ENCODE measurements at regions not wholly inside any gene's neighbourhood (a gene's known extent, or its start where the extent isn't known, plus 50 kb on each side); places are given as distances from the start of the nearest gene placed in this dataset.
"Not testable (repeated sequence)": the region's sequence is repeated elsewhere in the genome, so short reads cannot be mapped to it uniquely, and the experiment has no call there.

DNA sequence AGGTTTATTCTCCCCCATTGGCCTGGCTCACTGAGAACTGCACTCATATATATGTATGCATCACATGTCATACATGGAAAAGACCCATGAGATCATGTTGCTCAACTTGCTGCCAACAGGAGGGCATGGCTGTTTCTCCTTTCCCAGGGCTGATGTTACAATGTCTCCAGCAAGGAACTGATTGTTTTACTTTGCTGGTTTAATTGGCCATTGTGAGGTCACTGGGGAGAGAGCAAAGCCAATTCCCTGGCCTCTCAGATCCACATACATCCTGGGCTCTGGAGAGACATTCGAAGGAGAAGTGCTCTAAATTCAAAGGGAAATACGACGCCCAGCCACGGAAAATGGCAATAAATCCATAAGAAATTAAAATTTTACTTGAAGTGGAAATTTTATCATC lies 287.8 kb downstream of the WDR11 start:
- in situ Hi-C loops (cut with MboI; ENCODE audit: low pct_unique_long_range_greater_than_20kb, low sequenced_read_pairs, unreplicated experiment): no loop called here
- no peak for DNase-seq (ENCODE audit: low spot score)
- TF ChIP-seq, protein P1, sequence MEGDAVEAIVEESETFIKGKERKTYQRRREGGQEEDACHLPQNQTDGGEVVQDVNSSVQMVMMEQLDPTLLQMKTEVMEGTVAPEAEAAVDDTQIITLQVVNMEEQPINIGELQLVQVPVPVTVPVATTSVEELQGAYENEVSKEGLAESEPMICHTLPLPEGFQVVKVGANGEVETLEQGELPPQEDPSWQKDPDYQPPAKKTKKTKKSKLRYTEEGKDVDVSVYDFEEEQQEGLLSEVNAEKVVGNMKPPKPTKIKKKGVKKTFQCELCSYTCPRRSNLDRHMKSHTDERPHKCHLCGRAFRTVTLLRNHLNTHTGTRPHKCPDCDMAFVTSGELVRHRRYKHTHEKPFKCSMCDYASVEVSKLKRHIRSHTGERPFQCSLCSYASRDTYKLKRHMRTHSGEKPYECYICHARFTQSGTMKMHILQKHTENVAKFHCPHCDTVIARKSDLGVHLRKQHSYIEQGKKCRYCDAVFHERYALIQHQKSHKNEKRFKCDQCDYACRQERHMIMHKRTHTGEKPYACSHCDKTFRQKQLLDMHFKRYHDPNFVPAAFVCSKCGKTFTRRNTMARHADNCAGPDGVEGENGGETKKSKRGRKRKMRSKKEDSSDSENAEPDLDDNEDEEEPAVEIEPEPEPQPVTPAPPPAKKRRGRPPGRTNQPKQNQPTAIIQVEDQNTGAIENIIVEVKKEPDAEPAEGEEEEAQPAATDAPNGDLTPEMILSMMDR (IDR thresholded peaks at IDR 0.05; ENCODE audit: extremely low read depth, insufficient read depth, missing control alignments): no peak

DNA sequence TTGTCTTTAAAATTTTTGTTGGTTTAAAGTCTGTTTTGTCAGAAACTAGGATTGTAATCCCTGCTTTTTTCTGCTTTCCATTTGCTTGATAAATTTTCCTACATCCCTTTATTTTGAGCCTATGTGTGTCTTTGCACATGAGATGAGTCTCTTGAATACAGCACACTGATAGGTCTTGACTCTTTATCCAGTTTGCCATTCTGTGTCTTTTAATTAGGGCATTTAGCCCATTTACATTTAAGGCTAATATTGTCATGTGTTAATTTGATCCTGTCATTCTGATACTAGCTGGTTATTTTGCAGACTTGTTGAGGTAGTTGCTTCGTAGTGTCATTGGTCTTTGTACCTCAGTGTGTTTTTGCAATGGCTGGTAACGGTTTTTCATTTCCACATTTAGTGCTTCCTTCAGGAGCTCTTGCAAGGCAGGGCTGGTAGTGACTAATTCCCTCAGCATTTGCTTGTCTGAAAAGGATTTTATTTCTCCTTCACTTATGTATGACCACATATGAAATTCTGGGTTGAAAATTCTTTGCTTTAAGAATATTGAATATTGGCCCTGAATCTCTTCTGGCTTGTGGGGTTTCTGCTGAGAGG lies 294.7 kb downstream of the WDR11 start:
- DNase-seq (ENCODE audit: low spot score); in situ Hi-C loops (cut with MboI; ENCODE audit: low pct_unique_long_range_greater_than_20kb, low sequenced_read_pairs, unreplicated experiment): not testable (repeated sequence)

DNA sequence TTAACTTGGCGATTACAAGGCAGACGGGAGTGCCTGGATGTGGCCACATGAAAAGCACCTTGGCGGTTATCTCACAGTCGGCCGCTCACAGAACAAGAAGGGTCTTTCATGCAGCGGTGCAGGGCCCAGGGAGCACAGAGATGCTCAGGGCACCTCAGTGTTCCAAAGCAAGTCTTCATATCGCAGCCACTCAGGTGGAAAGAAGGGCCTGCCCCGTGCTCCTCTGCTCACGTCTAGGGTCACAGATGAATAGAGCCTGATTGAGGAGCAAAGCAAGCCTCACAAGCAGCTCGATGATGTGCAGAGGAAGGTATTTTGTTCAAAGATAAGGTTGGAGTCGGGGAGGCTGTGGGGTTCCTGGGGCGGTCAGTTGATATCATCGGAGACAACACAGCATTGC lies 297.8 kb downstream of the WDR11 start:
- TF ChIP-seq, protein P1 (IDR thresholded peaks at IDR 0.05; ENCODE audit: extremely low read depth, insufficient read depth, missing control alignments): no peak
- in situ Hi-C loops (cut with MboI; ENCODE audit: low pct_unique_long_range_greater_than_20kb, low sequenced_read_pairs, unreplicated experiment): no loop called here
- DNase-seq (ENCODE audit: low spot score): no peak

DNA sequence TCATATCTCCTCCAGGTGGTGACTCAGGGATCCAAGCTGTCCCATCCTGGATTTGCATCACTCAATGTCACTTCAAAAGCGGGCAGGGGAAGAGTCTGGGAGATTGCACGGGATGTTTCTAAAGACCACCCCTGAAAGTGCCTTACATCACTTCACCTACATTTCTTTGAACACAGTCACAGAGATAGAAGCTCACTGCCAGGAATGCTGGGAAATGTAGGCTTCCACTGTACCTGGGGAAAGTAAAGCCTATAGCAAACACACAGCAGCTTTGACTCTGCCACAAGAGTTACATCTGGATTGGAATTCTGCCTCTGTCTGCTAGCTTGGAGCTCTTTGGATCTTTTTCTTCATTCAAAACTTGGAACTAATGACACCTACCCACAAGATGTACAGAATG lies 300.9 kb downstream of the WDR11 start:
- in situ Hi-C loops (cut with MboI; ENCODE audit: low pct_unique_long_range_greater_than_20kb, low sequenced_read_pairs, unreplicated experiment): no loop called here
- no peak for DNase-seq (ENCODE audit: low spot score)
- TF ChIP-seq, protein P1 (IDR thresholded peaks at IDR 0.05; ENCODE audit: extremely low read depth, insufficient read depth, missing control alignments): no peak

DNA sequence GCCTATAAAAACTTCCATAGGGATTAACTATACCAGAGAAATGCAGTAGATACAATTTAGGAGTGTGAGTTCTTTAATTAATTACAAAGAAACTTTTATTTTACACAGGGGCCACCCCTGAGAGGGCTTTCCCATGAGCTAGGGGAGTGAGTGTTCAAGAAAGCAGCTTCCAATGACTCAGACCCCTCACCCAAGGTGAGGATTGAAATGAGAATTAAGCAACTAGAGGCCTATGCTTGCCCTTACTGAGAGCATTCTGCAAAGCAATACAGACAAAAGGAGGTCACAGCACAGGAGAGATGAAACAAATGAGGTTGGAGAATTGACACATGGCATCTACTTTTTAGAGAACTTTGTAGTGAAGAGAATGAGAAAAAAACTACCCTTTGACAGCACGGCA lies 301.8 kb downstream of the WDR11 start:
- DNase-seq (ENCODE audit: low spot score): no peak
- in situ Hi-C loops (cut with MboI; ENCODE audit: low pct_unique_long_range_greater_than_20kb, low sequenced_read_pairs, unreplicated experiment): no loop called here
- TF ChIP-seq, protein P1 (IDR thresholded peaks at IDR 0.05; ENCODE audit: extremely low read depth, insufficient read depth, missing control alignments): no peak

DNA sequence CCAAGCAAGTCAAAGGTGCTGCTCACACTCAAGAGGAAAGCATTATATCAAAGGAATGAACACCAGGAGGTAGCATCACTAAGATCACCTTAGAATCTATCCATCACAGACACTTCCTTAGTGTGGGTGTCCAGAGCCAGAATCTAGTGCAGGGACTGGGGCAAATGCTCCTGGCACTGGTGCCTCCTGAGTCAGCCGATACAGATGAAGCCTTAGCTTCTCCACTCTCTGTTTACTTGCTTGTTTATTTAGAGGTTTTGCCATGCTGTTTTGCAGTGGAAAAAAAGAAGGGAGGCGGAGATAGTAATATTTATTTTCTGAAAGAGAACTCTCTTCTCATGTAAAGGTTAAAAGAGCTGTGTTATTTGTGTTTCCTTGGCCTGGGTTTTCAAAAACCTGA lies 303.1 kb downstream of the WDR11 start:
- TF ChIP-seq, protein P1 (IDR thresholded peaks at IDR 0.05; ENCODE audit: extremely low read depth, insufficient read depth, missing control alignments): no peak
- in situ Hi-C loops (cut with MboI; ENCODE audit: low pct_unique_long_range_greater_than_20kb, low sequenced_read_pairs, unreplicated experiment): no loop called here
- no peak for DNase-seq (ENCODE audit: low spot score)

DNA sequence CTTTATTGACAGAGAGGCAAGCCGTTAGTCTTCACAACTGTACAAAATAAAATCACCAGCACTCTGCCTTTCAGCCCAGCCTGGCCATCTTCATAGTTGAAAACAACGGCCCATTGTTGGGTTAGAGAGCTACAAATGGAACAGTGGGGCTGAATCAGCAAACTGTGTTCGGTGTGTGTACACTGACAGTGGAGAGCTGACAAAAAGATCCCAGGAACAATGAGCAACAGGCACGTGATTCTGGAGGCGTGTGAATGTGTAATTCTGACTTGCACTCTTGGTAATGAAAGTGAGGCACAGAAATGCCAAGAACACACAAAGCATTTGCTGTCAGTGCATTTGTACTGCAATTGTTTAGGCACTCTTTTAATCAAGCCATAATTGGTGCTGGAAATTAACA lies 303.7 kb downstream of the WDR11 start:
- TF ChIP-seq, protein P1 (IDR thresholded peaks at IDR 0.05; ENCODE audit: extremely low read depth, insufficient read depth, missing control alignments): no peak
- no peak for DNase-seq (ENCODE audit: low spot score)
- in situ Hi-C loops (cut with MboI; ENCODE audit: low pct_unique_long_range_greater_than_20kb, low sequenced_read_pairs, unreplicated experiment): no loop called here
